ENCODE measurements at regions not wholly inside any gene's neighbourhood (a gene's known extent, or its start where the extent isn't known, plus 50 kb on each side); places are given as distances from the start of the nearest gene placed in this dataset.

- no peak for TF ChIP-seq PHF8 (IDR thresholded peaks at IDR 0.05; ENCODE audit: borderline replicate concordance, low read length)
- TF ChIP-seq, protein P1, sequence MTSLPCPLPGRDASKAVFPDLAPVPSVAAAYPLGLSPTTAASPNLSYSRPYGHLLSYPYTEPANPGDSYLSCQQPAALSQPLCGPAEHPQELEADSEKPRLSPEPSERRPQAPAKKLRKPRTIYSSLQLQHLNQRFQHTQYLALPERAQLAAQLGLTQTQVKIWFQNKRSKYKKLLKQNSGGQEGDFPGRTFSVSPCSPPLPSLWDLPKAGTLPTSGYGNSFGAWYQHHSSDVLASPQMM (CRISPR knock-in tag; IDR thresholded peaks at IDR 0.05) = no peak
- TF ChIP-seq ZC3H11A (IDR thresholded peaks at IDR 0.05; ENCODE audit: low read depth, low read length) = no peak
- TF ChIP-seq HDAC6 (IDR thresholded peaks at IDR 0.05; ENCODE audit: low read depth, low read length) = no peak
- TF ChIP-seq SMAD3 (CRISPR knock-in tag; conservative IDR thresholded peaks at IDR 0.05) = no peak
- no peak for TF ChIP-seq ZNF384 (IDR thresholded peaks at IDR 0.05; ENCODE audit: low read depth, low read length)
- TF ChIP-seq FOXM1 (IDR thresholded peaks at IDR 0.05; ENCODE audit: low read depth) = no peak
- TF ChIP-seq FOXM1 (CRISPR knock-in tag; IDR thresholded peaks at IDR 0.05; ENCODE audit: low read depth) = no peak
Observed at GRCh38 chr3:150131663-150132062, 161.0 kb upstream of the PFN2 start.
